ENCODE measurements at regions not wholly inside any gene's neighbourhood (a gene's known extent, or its start where the extent isn't known, plus 50 kb on each side); places are given as distances from the start of the nearest gene placed in this dataset.
"Not testable (repeated sequence)": the region's sequence is repeated elsewhere in the genome, so short reads cannot be mapped to it uniquely, and the experiment has no call there.

- DNase-seq (no peak), ATAC-seq (no peak)
- Mint-ChIP-seq H3K27me3 (ENCODE audit: low read depth) (no peaks in the 10 kb centered on the region), H3K36me3 (ENCODE audit: insufficient read depth) (no peaks in the 10 kb centered on the region), H3K4me3 (no peak overlapping the region), H3K9me3 (peaks cover 11% of the 10 kb centered on the region), H3K4me1 (ENCODE audit: low read depth) (no peaks in the 10 kb centered on the region)
These were observed 229.9 kb downstream of the SOX3 start for GRCh38 chrX:140274811-140275525.

DNA sequence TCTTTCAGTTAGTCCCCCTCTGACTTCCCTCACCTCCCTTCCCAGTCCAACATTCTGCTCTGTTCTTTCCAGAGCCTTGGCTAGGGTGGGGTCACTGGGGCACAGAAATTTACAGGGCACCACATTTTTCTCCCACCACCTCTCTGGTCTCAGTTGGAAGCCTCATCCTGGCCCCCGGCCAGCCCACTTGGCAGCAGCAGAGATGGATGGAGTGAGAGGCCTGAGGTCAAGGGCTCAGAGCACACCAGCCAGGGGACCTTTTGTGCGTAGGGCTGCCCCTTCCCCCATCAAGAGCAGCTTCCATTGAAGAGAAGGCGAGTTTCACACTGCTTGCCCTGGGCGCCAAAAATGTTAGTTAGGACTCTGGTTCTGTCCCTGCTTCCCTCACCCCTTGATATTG lies 230.9 kb downstream of the SOX3 start:
- Mint-ChIP-seq H3K4me1 (ENCODE audit: low read depth) (no peaks in the 10 kb centered on the region), H3K36me3 (ENCODE audit: insufficient read depth) (no peaks in the 10 kb centered on the region), H3K27me3 (ENCODE audit: low read depth) (no peaks in the 10 kb centered on the region), H3K4me3 (no peak overlapping the region), H3K9me3 (peaks cover 15% of the 10 kb centered on the region)
- DNase-seq: no peak
- no peak for ATAC-seq

GRCh38 chrX:140250391-140250790 lies 254.5 kb downstream of the SOX3 start:
- no peaks in the 10 kb centered on the region for H3K27me3 Mint-ChIP-seq (ENCODE audit: low read depth)
- H3K36me3 Mint-ChIP-seq (ENCODE audit: insufficient read depth): no peaks in the 10 kb centered on the region
- no peaks in the 10 kb centered on the region for H3K4me1 Mint-ChIP-seq (ENCODE audit: low read depth)
- no peak overlapping the region for H3K4me3 Mint-ChIP-seq
- no peak for ATAC-seq
- no peak for DNase-seq
- H3K9me3 Mint-ChIP-seq: no peaks in the 10 kb centered on the region

- Mint-ChIP-seq H3K27me3 (ENCODE audit: low read depth) (no peaks in the 10 kb centered on the region), H3K4me1 (ENCODE audit: low read depth) (no peaks in the 10 kb centered on the region), H3K9me3 (no peaks in the 10 kb centered on the region), H3K36me3 (ENCODE audit: insufficient read depth) (no peaks in the 10 kb centered on the region), H3K4me3 (no peak overlapping the region)
- no peak for ATAC-seq
- no peak for DNase-seq
These were observed 255.8 kb downstream of the SOX3 start for GRCh38 chrX:140249088-140249487.

DNA sequence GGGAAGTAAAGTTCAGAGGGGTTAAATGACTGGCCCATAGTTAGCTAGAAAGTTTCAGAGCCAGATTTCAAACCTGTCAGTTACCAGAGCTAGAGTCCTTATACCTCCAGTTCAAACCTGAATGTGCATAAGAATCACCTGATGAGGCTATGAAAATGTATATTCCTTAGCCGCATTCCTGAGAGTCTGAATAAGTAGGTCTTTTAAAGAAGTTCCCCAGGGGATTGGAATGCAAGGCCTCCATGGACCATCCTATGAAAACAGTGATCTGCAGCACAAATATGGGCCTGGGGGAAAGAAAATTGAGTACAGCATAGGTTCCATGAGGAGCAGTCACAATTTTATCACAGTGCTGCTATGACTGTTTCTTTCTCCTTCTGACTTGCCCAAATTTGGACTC lies 263.9 kb upstream of the CXorf66 start:
- ATAC-seq: no peak
- peaks cover 8% of the 10 kb centered on the region for H3K9me3 Mint-ChIP-seq
- H3K4me3 Mint-ChIP-seq: no peak overlapping the region

GRCh38 chrX:140226037-140226436 lies 260.7 kb upstream of the CXorf66 start:
- DNase-seq; H3K27me3 Mint-ChIP-seq (ENCODE audit: low read depth); ATAC-seq; H3K36me3 Mint-ChIP-seq (ENCODE audit: insufficient read depth); H3K4me1 Mint-ChIP-seq (ENCODE audit: low read depth); H3K9me3 Mint-ChIP-seq; H3K4me3 Mint-ChIP-seq: not testable (repeated sequence)

More for the DNA sequence above, 263.9 kb upstream of the CXorf66 start:
- no peak for DNase-seq
- Mint-ChIP-seq H3K4me1 (ENCODE audit: low read depth) (no peaks in the 10 kb centered on the region), H3K27me3 (ENCODE audit: low read depth) (no peaks in the 10 kb centered on the region), H3K36me3 (ENCODE audit: insufficient read depth) (no peaks in the 10 kb centered on the region)

DNA sequence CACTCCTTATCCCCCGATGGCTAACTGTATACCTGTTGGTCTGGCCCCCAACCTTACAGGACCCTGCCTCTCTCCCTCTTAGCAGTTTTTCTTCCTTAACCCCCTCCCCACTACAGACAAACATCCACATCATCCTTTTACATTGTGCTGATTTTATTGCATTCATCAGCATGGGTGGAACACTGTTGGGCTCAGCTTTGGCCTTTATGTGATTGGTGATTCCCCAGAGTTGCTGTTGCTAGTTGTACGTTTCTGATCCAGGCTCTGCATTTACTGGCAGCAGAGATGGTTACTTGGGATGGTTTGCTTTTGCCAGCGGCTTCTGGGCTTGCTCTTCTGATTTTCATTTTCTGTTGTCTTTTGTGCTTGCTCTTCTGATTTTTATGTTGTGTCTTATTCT lies 250.6 kb upstream of the CXorf66 start:
- not testable (repeated sequence) for DNase-seq; H3K4me3 Mint-ChIP-seq; H3K27me3 Mint-ChIP-seq (ENCODE audit: low read depth); ATAC-seq; H3K9me3 Mint-ChIP-seq; H3K36me3 Mint-ChIP-seq (ENCODE audit: insufficient read depth); H3K4me1 Mint-ChIP-seq (ENCODE audit: low read depth)

- not testable (repeated sequence) for H3K9me3 Mint-ChIP-seq; H3K27me3 Mint-ChIP-seq (ENCODE audit: low read depth); H3K4me3 Mint-ChIP-seq; H3K4me1 Mint-ChIP-seq (ENCODE audit: low read depth); ATAC-seq; DNase-seq; H3K36me3 Mint-ChIP-seq (ENCODE audit: insufficient read depth)
These were observed 249.2 kb upstream of the CXorf66 start for GRCh38 chrX:140214518-140214917.

- Mint-ChIP-seq H3K9me3 (no peaks in the 10 kb centered on the region), H3K27me3 (ENCODE audit: low read depth) (peaks cover 3% of the 10 kb centered on the region), H3K4me1 (ENCODE audit: low read depth) (no peaks in the 10 kb centered on the region), H3K36me3 (ENCODE audit: insufficient read depth) (no peaks in the 10 kb centered on the region), H3K4me3 (no peak overlapping the region)
- ATAC-seq (no peak), DNase-seq (no peak)
These were observed 241.3 kb upstream of the CXorf66 start for GRCh38 chrX:140206657-140207056.

GRCh38 chrX:140190441-140191108 lies 225.3 kb upstream of the CXorf66 start:
- Mint-ChIP-seq H3K27me3 (ENCODE audit: low read depth) (no peaks in the 10 kb centered on the region), H3K4me3 (no peak overlapping the region), H3K9me3 (no peaks in the 10 kb centered on the region), H3K36me3 (ENCODE audit: insufficient read depth) (no peaks in the 10 kb centered on the region), H3K4me1 (ENCODE audit: low read depth) (no peaks in the 10 kb centered on the region)
- DNase-seq (no peak), ATAC-seq (no peak)

DNA sequence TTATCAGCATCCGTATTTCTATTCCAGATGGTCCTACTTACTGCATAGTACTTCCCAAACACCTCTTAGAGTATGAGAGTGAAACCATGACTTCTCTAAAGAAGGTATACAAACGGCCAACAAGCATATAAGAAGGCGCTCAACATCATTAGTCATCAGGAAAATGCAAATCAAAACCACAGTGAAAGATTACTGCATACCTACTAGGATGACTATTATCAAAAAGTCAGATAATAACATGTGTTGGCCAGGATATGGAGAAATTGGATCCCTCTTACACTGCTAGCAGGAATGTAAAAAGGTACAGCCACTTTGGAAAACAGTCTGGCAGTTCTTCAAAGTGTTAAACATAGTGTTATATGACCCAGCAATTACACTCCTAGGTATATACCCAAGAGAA lies 215.3 kb upstream of the CXorf66 start:
- no peak for DNase-seq
- no peaks in the 10 kb centered on the region for H3K36me3 Mint-ChIP-seq (ENCODE audit: insufficient read depth)
- no peaks in the 10 kb centered on the region for H3K9me3 Mint-ChIP-seq
- no peak for ATAC-seq
- no peaks in the 10 kb centered on the region for H3K27me3 Mint-ChIP-seq (ENCODE audit: low read depth)
- H3K4me1 Mint-ChIP-seq (ENCODE audit: low read depth): no peaks in the 10 kb centered on the region
- H3K4me3 Mint-ChIP-seq: no peak overlapping the region

- Mint-ChIP-seq H3K4me1 (ENCODE audit: low read depth) (no peaks in the 10 kb centered on the region), H3K27me3 (ENCODE audit: low read depth) (no peaks in the 10 kb centered on the region), H3K9me3 (no peaks in the 10 kb centered on the region), H3K36me3 (ENCODE audit: insufficient read depth) (no peaks in the 10 kb centered on the region), H3K4me3 (no peak overlapping the region)
- ATAC-seq: no peak
- DNase-seq: no peak
These were observed 212.5 kb upstream of the CXorf66 start for GRCh38 chrX:140177821-140178220.

DNA sequence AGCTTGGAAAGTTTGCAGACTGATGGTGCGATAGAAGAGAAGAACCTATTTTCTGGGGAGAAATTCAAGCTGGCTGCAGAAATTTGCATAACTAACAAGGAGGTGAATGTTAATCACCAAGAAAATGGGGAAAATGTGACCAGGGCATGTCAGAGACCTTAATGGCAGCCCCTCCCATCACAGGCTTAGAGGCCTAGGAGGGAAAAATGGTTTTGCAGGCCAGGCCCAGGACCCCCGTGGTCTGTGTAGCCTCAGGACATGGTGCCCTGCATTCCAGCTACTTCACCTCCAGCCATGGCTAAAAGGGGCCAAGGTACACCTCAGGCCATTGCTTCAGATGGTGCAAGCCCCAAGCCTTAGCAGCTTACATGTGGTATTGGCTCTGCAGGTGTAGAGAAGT lies 207.1 kb upstream of the CXorf66 start:
- Mint-ChIP-seq H3K36me3 (ENCODE audit: insufficient read depth) (no peaks in the 10 kb centered on the region), H3K27me3 (ENCODE audit: low read depth) (no peaks in the 10 kb centered on the region), H3K4me1 (ENCODE audit: low read depth) (no peaks in the 10 kb centered on the region), H3K9me3 (no peaks in the 10 kb centered on the region), H3K4me3 (no peak overlapping the region)
- ATAC-seq: no peak
- no peak for DNase-seq

GRCh38 chrX:140167551-140167950 lies 202.2 kb upstream of the CXorf66 start:
- Mint-ChIP-seq H3K4me3 (no peak overlapping the region), H3K36me3 (ENCODE audit: insufficient read depth) (no peaks in the 10 kb centered on the region), H3K27me3 (ENCODE audit: low read depth) (no peaks in the 10 kb centered on the region), H3K9me3 (no peaks in the 10 kb centered on the region), H3K4me1 (ENCODE audit: low read depth) (no peaks in the 10 kb centered on the region)
- DNase-seq (no peak), ATAC-seq (no peak)

DNA sequence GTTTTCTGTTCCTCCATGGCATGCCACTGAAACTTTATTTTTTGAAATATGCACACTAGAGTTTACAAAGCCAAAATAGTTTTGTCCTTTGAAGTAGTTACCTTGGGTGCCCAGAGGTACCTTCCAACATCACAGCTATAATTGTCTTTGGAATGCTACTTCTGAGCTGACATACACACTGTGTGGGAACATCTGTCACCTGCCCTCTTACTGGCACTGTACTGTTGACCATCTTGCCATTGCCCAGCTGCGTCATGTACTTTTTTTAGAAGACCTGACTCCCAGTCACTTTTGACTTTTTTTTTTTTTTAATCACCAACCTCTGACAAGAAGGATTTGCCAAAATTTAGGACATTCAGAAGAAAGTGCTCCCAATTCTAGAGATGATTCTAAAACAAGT lies 200.5 kb upstream of the CXorf66 start:
- Mint-ChIP-seq H3K4me1 (ENCODE audit: low read depth) (no peaks in the 10 kb centered on the region), H3K27me3 (ENCODE audit: low read depth) (no peaks in the 10 kb centered on the region), H3K9me3 (no peaks in the 10 kb centered on the region), H3K4me3 (no peak overlapping the region), H3K36me3 (ENCODE audit: insufficient read depth) (no peaks in the 10 kb centered on the region)
- ATAC-seq (no peak), DNase-seq (no peak)

Data from activated T-cell treated with anti-CD3 and anti-CD28 coated beads, Interleukin-2, amount 50 U/mL, for 4 hours (primary cell).